ENCODE measurements at regions not wholly inside any gene's neighbourhood (a gene's known extent, or its start where the extent isn't known, plus 50 kb on each side); places are given as distances from the start of the nearest gene placed in this dataset.

DNA sequence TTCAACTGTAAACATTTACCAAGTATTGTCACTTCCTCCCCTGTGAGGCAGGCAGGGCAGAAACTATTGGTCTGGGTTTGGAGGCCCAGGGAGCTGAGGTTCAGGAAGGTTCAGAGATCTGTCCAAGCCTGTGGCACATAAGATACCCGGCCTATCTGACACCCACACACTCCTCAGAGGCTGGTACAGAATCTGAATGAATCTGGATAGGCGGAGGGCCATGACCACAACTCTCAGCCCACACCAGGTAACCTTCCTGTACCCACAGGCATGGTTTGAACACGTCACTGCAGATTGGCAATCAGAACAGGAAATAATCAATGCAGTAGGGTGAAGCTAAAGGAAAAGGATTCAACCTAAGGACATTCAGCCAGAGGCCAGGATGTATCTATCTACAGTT is 92.8 kb upstream of the TMCC3 start:
- no peak overlapping the region for H3K4me3 ChIP-seq (ENCODE audit: low read length)
- no peak overlapping the region for H3K4me2 ChIP-seq (ENCODE audit: low read length)
- H3K4me1 ChIP-seq (ENCODE audit: control insufficient read depth, insufficient read depth, low read length) = no peaks in the 10 kb centered on the region
- no peaks in the 10 kb centered on the region for H3K9me3 ChIP-seq (replicated peaks; ENCODE audit: low read length)
- H3K9ac ChIP-seq (ENCODE audit: low read depth, low read length) = no peak overlapping the region
- H3K27me3 ChIP-seq (ENCODE audit: control insufficient read depth, insufficient read depth, low read length) = peaks cover 57% of the 10 kb centered on the region
- H3K36me3 ChIP-seq (ENCODE audit: insufficient read depth, low read length) = no peaks in the 10 kb centered on the region

DNA sequence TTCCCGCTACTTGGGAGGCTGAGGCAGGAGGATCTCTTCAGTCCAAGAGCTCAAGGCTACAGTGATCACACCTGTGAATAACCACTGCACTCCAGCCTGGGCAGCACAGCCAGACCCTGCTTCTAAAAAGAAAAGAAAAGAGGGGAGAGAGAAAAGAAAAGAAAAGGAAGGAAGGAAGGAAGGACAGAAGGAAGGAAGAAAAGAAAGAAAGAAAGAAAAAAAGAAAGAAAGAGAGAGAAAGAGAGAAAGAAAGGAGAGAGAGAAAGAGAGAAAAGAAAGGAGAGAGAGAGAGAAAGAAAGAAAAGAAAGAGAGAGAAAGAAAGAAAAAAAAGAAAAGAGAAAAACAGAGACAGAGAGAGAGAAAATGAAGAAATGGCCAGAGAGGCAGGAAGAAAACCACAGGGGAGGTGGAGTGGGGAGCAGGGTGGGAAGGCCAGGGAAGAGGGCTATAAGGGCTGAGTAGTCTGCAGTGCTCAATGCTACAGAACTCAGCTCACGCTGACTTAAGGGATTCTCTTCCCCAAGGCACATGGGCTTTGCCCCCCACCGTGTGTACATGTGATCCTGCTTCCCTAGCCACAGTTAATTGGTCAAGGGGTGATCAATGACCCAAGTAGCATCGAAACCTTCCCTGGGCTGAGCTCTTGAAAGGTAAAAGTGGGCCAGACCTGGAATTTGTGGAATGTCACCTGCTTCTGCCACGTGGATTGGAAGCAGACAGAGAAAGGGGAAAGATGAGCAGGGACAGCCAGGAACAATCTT is 90.4 kb upstream of the TMCC3 start:
- Histone ChIP-seq H3K4me2 (ENCODE audit: low read length) (no peak overlapping the region), H3K36me3 (ENCODE audit: insufficient read depth, low read length) (no peaks in the 10 kb centered on the region), H3K4me1 (ENCODE audit: control insufficient read depth, insufficient read depth, low read length) (no peaks in the 10 kb centered on the region), H3K4me3 (ENCODE audit: low read length) (no peak overlapping the region), H3K9ac (ENCODE audit: low read depth, low read length) (no peak overlapping the region), H3K9me3 (replicated peaks; ENCODE audit: low read length) (no peaks in the 10 kb centered on the region), H3K27me3 (ENCODE audit: control insufficient read depth, insufficient read depth, low read length) (peaks cover 55% of the 10 kb centered on the region)

DNA sequence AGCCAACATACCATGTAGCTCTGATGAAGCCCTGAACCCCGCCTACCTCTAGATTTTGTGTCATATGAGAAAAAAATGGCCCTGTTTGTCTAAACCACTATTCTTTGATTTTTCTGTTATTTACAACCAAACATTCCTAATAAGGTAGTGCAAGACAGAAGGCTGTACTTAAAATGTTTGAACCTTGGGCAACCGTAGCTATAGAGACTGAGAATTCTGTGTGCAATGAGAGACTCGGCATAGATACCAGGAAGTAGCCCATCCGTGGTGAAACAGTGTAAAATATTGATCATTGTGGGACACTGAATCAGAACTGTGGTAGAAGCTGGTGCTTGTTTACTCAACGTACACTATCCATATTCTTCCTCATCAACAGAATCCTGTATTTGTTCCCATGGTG is 86.5 kb upstream of the TMCC3 start:
- H3K9ac ChIP-seq (ENCODE audit: low read depth, low read length) = no peak overlapping the region
- no peaks in the 10 kb centered on the region for H3K4me1 ChIP-seq (ENCODE audit: control insufficient read depth, insufficient read depth, low read length)
- H3K27me3 ChIP-seq (ENCODE audit: control insufficient read depth, insufficient read depth, low read length) = peaks cover 45% of the 10 kb centered on the region
- H3K4me2 ChIP-seq (ENCODE audit: low read length) = no peak overlapping the region
- no peaks in the 10 kb centered on the region for H3K9me3 ChIP-seq (replicated peaks; ENCODE audit: low read length)
- no peak overlapping the region for H3K4me3 ChIP-seq (ENCODE audit: low read length)
- no peaks in the 10 kb centered on the region for H3K36me3 ChIP-seq (ENCODE audit: insufficient read depth, low read length)

DNA sequence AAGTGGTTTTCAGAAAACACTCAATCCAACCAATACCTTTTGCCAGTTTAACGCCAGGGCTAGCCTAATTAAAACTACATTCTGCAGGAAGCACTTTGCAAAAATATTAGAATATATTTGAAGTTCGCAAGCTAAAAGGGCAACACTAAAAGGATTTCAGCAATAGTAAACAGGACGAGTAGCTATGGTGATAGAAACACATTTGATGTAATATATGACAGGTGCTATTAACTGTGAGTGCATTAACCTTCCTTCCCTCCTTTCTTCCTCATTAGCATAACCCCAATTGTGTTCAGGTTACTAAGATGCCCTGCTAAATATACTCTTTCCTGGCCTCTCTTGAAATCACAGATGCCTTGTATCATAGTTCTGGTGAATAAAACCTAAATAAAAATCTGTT is 85.6 kb upstream of the TMCC3 start:
- no peaks in the 10 kb centered on the region for H3K4me1 ChIP-seq (ENCODE audit: control insufficient read depth, insufficient read depth, low read length)
- no peaks in the 10 kb centered on the region for H3K36me3 ChIP-seq (ENCODE audit: insufficient read depth, low read length)
- H3K9ac ChIP-seq (ENCODE audit: low read depth, low read length) = no peak overlapping the region
- no peaks in the 10 kb centered on the region for H3K9me3 ChIP-seq (replicated peaks; ENCODE audit: low read length)
- H3K4me3 ChIP-seq (ENCODE audit: low read length) = no peak overlapping the region
- no peak overlapping the region for H3K4me2 ChIP-seq (ENCODE audit: low read length)
- peaks cover 38% of the 10 kb centered on the region for H3K27me3 ChIP-seq (ENCODE audit: control insufficient read depth, insufficient read depth, low read length)

DNA sequence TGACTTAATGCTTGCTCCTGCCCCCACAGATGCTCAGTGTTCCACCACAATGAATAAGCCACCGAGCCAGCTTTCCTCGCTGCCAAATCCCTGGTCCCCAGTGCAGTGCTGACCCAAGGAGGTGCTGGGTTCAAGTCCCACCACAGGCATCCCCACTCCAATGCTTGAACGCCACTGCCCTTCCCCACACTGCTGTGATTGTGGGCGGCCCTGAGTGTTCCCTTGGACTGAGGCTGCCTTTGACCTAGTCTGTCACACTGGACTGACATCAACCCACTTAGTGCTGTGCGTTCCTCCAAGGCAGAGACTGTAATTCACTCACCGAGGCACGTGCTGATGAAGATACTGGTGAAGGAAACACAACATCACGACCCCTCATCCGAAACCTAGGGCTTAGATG is 83.4 kb upstream of the TMCC3 start:
- H3K4me3 ChIP-seq (ENCODE audit: low read length) = no peak overlapping the region
- H3K4me1 ChIP-seq (ENCODE audit: control insufficient read depth, insufficient read depth, low read length) = no peaks in the 10 kb centered on the region
- H3K36me3 ChIP-seq (ENCODE audit: insufficient read depth, low read length) = no peaks in the 10 kb centered on the region
- H3K27me3 ChIP-seq (ENCODE audit: control insufficient read depth, insufficient read depth, low read length) = peaks cover 26% of the 10 kb centered on the region
- no peaks in the 10 kb centered on the region for H3K9me3 ChIP-seq (replicated peaks; ENCODE audit: low read length)
- H3K9ac ChIP-seq (ENCODE audit: low read depth, low read length) = no peak overlapping the region
- H3K4me2 ChIP-seq (ENCODE audit: low read length) = no peak overlapping the region

DNA sequence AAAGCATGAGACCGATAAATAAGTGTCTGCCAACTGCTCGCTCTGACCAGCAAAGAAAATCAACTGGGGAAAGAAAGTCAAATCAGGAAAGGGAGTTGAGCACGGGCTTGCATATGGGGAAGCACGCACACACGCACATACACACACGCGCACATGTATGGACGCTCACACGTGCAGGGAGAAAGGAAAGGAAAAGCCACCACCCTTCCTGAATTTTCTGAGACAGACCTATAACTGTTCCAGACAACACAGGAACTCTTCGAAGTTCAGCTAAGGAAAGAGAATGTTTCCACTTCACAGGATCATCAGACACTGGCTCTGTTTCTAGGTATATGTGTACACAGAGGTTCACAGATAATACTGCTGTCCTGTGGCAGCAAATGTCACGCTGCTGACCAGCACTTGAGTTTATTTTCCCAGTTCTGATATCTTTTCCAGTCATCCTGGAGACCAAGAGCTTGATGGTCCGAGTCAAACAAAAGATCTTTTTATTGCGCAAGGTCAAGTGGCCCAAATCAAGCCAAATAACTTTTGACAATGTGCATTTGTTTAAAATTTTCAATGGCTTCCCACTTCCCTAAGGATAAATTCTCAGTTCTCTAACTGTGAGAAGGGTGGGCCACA is 82.1 kb upstream of the TMCC3 start:
- H3K9ac ChIP-seq (ENCODE audit: low read depth, low read length) = no peak overlapping the region

DNA sequence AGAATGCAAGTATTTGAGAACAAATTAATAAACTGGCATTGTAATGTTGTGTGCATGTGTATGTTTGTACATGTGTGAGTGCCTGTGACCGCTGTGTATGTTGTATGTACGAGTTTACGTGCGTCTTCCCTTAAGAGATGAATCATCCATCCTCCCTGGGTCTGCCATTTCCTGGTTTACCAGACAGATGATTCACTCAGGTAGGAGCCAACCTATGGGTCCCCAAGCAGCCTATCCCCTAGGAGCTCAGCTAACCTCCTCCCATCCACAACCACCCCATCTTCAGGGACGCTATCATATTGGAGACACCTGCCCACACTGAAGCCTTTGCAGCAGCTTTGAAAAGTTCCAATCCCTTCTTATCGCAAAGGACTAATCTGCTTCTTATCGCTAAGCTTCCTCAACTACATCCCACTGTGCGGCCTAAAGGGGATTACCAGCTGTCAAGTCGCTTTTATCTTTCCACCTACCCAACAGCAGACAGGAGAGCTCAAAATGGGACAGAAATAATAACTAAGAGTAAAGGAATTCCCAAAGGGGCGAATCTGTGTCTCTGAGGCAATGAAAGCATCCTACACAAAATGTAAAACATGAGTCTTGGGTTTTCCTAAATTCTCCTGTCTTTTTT is 81.5 kb upstream of the TMCC3 start:
- Histone ChIP-seq H3K4me2 (ENCODE audit: low read length) (no peak overlapping the region), H3K36me3 (ENCODE audit: insufficient read depth, low read length) (no peaks in the 10 kb centered on the region)

More for the DNA sequence above, 82.1 kb upstream of the TMCC3 start:
- Histone ChIP-seq H3K9me3 (replicated peaks; ENCODE audit: low read length) (no peaks in the 10 kb centered on the region), H3K36me3 (ENCODE audit: insufficient read depth, low read length) (no peaks in the 10 kb centered on the region), H3K4me1 (ENCODE audit: control insufficient read depth, insufficient read depth, low read length) (no peaks in the 10 kb centered on the region), H3K4me2 (ENCODE audit: low read length) (no peak overlapping the region), H3K4me3 (ENCODE audit: low read length) (no peak overlapping the region), H3K27me3 (ENCODE audit: control insufficient read depth, insufficient read depth, low read length) (peaks cover 22% of the 10 kb centered on the region)

DNA sequence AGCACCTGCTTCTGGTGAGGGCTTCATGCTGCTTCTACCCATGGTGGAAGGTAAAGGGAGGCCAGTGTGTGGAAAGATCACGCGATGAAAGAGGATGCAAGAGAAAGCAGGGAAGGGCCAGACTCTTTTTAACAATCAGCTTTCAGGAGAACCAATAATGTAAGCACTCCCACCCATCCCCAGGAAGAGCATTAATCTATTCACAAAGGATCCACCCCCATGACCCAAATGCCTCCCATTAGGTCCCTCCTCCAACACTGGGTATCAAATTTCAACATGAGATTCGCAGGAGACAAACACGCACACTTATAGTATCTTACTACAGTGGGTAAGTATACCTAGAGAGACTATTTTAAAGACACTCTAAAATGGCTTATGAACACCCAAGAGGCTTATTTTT is 80.5 kb upstream of the TMCC3 start:
- H3K36me3 ChIP-seq (ENCODE audit: insufficient read depth, low read length) = no peaks in the 10 kb centered on the region
- no peak overlapping the region for H3K4me3 ChIP-seq (ENCODE audit: low read length)
- H3K9me3 ChIP-seq (replicated peaks; ENCODE audit: low read length) = no peaks in the 10 kb centered on the region
- peaks cover 14% of the 10 kb centered on the region for H3K27me3 ChIP-seq (ENCODE audit: control insufficient read depth, insufficient read depth, low read length)
- no peak overlapping the region for H3K4me2 ChIP-seq (ENCODE audit: low read length)
- H3K9ac ChIP-seq (ENCODE audit: low read depth, low read length) = no peak overlapping the region
- no peaks in the 10 kb centered on the region for H3K4me1 ChIP-seq (ENCODE audit: control insufficient read depth, insufficient read depth, low read length)

More for the DNA sequence above, 81.5 kb upstream of the TMCC3 start:
- Histone ChIP-seq H3K4me3 (ENCODE audit: low read length) (no peak overlapping the region), H3K27me3 (ENCODE audit: control insufficient read depth, insufficient read depth, low read length) (peaks cover 18% of the 10 kb centered on the region), H3K4me1 (ENCODE audit: control insufficient read depth, insufficient read depth, low read length) (no peaks in the 10 kb centered on the region), H3K9ac (ENCODE audit: low read depth, low read length) (no peak overlapping the region), H3K9me3 (replicated peaks; ENCODE audit: low read length) (no peaks in the 10 kb centered on the region)

DNA sequence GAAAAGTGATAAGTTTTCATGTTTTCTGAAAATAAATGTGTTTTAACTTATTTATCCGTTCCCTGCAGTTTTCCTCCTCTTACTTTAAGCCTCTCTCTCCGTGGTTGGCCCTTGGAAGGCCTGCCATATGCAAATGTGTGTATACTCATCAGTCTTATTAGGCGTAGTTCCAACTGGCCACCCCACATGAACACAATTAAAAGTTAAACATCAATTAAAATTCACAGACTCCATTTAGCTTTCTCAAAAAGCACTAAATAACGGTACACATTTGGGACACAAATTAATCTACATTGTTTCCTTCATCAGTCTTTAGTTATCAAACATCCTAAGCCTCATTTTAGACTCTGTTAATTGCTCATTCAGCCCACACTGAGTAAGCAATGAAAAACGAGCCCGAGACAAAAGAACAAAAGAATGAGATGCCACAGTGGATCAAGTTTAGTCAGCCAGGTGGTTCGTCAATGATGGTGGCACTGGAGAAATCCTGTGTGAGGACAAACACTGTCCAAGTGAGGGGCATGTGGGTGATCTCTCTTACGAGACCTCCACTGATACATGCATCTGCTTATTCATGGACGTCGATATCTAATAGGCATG is 76.0 kb upstream of the TMCC3 start:
- H3K9me3 ChIP-seq (replicated peaks; ENCODE audit: low read length) = no peaks in the 10 kb centered on the region
- no peak overlapping the region for H3K4me3 ChIP-seq (ENCODE audit: low read length)
- H3K36me3 ChIP-seq (ENCODE audit: insufficient read depth, low read length) = no peaks in the 10 kb centered on the region
- H3K4me2 ChIP-seq (ENCODE audit: low read length) = no peak overlapping the region
- H3K4me1 ChIP-seq (ENCODE audit: control insufficient read depth, insufficient read depth, low read length) = no peaks in the 10 kb centered on the region
- no peak overlapping the region for H3K9ac ChIP-seq (ENCODE audit: low read depth, low read length)
- H3K27me3 ChIP-seq (ENCODE audit: control insufficient read depth, insufficient read depth, low read length) = no peaks in the 10 kb centered on the region

DNA sequence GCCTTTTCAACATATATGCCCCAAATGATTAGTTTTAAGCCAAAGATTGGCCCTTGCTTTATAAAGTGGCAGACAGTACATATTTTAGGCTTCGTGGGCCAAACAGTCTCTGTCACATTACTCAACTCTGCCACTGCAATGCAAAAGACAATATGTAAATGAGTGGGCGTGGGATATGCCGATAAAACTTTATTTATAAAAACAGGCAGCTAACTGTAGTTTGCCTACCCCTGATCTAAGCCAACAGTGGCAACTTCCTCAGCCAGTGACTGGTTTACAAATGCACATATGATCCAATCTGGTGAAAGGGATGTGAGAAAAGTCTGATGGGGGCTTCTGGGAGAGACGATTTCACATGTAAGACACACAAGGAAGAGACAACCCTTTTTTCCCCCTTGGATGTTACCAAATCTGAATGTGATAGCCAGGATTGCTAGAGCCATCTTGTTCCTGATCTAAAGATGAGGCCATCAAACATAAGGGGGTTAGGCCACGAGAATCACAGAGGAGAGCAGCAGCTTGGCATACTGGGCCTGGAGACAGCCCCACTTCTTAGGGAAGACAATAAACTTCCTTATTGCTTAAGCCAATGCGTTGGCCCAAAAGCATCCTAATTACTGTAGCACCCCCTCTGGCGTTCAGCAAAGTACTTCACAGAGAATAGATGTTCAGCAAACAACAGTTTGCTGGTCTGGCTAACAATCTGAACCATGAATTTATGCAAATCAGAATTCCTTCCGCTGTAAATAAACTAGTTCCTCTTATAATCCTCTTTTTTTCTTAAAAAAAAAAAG is 75.2 kb upstream of the TMCC3 start:
- no peak overlapping the region for H3K9ac ChIP-seq (ENCODE audit: low read depth, low read length)
- no peaks in the 10 kb centered on the region for H3K36me3 ChIP-seq (ENCODE audit: insufficient read depth, low read length)
- no peak overlapping the region for H3K4me2 ChIP-seq (ENCODE audit: low read length)
- H3K4me1 ChIP-seq (ENCODE audit: control insufficient read depth, insufficient read depth, low read length) = no peaks in the 10 kb centered on the region
- no peaks in the 10 kb centered on the region for H3K9me3 ChIP-seq (replicated peaks; ENCODE audit: low read length)
- no peaks in the 10 kb centered on the region for H3K27me3 ChIP-seq (ENCODE audit: control insufficient read depth, insufficient read depth, low read length)
- H3K4me3 ChIP-seq (ENCODE audit: low read length) = no peak overlapping the region

DNA sequence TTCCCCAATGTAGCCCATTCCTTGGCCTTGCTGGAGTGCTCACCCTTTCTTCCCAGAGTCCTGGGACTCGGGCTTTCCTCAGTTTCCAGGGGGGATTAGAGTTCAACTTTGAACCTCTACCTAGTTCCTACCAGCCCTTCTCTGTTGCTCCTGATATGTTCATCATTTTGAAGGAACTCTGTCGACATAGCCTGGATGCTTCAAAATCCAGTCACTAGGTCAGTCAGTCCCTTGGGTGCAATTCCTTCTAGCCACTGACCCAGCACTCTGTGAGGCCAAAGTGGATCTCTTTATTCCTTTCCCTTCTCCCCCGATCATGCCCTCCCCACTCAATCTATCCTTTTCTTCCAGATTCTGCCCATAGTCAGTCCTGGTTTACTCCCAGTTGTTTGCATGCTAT is 72.3 kb upstream of the TMCC3 start:
- no peak overlapping the region for H3K9ac ChIP-seq (ENCODE audit: low read depth, low read length)
- no peak overlapping the region for H3K4me2 ChIP-seq (ENCODE audit: low read length)
- no peaks in the 10 kb centered on the region for H3K36me3 ChIP-seq (ENCODE audit: insufficient read depth, low read length)
- peaks cover 3% of the 10 kb centered on the region for H3K4me1 ChIP-seq (ENCODE audit: control insufficient read depth, insufficient read depth, low read length)
- H3K4me3 ChIP-seq (ENCODE audit: low read length) = no peak overlapping the region
- no peaks in the 10 kb centered on the region for H3K27me3 ChIP-seq (ENCODE audit: control insufficient read depth, insufficient read depth, low read length)
- H3K9me3 ChIP-seq (replicated peaks; ENCODE audit: low read length) = no peaks in the 10 kb centered on the region
